ENCODE measurements at regions not wholly inside any gene's neighbourhood (a gene's known extent, or its start where the extent isn't known, plus 50 kb on each side); places are given as distances from the start of the nearest gene placed in this dataset.

GRCh38 chr10:36053775-36054174 lies 411.7 kb upstream of the FZD8 start:
- no peak for DNase-seq (ENCODE audit: low read depth, low spot score)

- no peak for DNase-seq (ENCODE audit: low read depth, low spot score)
Observed at GRCh38 chr10:36053271-36053670, 411.2 kb upstream of the FZD8 start.

GRCh38 chr10:36051500-36051991 lies 409.4 kb upstream of the FZD8 start:
- DNase-seq (ENCODE audit: low read depth, low spot score), result no peak

- DNase-seq (ENCODE audit: low read depth, low spot score), result no peak
Observed at GRCh38 chr10:36050763-36051499, 408.8 kb upstream of the FZD8 start.

- DNase-seq (ENCODE audit: low read depth, low spot score), result no peak
Observed at GRCh38 chr10:36048780-36049179, 406.7 kb upstream of the FZD8 start.

GRCh38 chr10:36048236-36048635 lies 406.1 kb upstream of the FZD8 start:
- no peak for DNase-seq (ENCODE audit: low read depth, low spot score)

- DNase-seq (ENCODE audit: low read depth, low spot score), result no peak
Observed at GRCh38 chr10:36042135-36042534, 400.0 kb upstream of the FZD8 start.

GRCh38 chr10:36038316-36038955 lies 396.3 kb upstream of the FZD8 start:
- DNase-seq (ENCODE audit: low read depth, low spot score), result no peak

- DNase-seq (ENCODE audit: low read depth, low spot score), result no peak
Observed at GRCh38 chr10:36036137-36036536, 394.0 kb upstream of the FZD8 start.

- DNase-seq (ENCODE audit: low read depth, low spot score), result no peak
Observed at GRCh38 chr10:36033808-36034207, 391.7 kb upstream of the FZD8 start.

- no peak for DNase-seq (ENCODE audit: low read depth, low spot score)
Observed at GRCh38 chr10:36030516-36030915, 388.4 kb upstream of the FZD8 start.

GRCh38 chr10:36026656-36027390 lies 384.7 kb upstream of the FZD8 start:
- DNase-seq (ENCODE audit: low read depth, low spot score), result no peak

- DNase-seq (ENCODE audit: low read depth, low spot score), result no peak
Observed at GRCh38 chr10:36026081-36026480, 384.0 kb upstream of the FZD8 start.

- no peak for DNase-seq (ENCODE audit: low read depth, low spot score)
Observed at GRCh38 chr10:36023939-36024338, 381.8 kb upstream of the FZD8 start.

GRCh38 chr10:36021096-36021495 lies 379.0 kb upstream of the FZD8 start:
- DNase-seq (ENCODE audit: low read depth, low spot score), result no peak

- DNase-seq (ENCODE audit: low read depth, low spot score), result no peak
Observed at GRCh38 chr10:36019749-36020148, 377.7 kb upstream of the FZD8 start.

- no peak for DNase-seq (ENCODE audit: low read depth, low spot score)
Observed at GRCh38 chr10:36018996-36019395, 376.9 kb upstream of the FZD8 start.

- no peak for DNase-seq (ENCODE audit: low read depth, low spot score)
Observed at GRCh38 chr10:36017137-36017536, 375.0 kb upstream of the FZD8 start.

- DNase-seq (ENCODE audit: low read depth, low spot score), result no peak
Observed at GRCh38 chr10:36007369-36007768, 365.3 kb upstream of the FZD8 start.

- DNase-seq (ENCODE audit: low read depth, low spot score), result no peak
Observed at GRCh38 chr10:36003688-36004087, 361.6 kb upstream of the FZD8 start.

GRCh38 chr10:36003031-36003600 lies 361.0 kb upstream of the FZD8 start:
- DNase-seq (ENCODE audit: low read depth, low spot score), result no peak

- no peak for DNase-seq (ENCODE audit: low read depth, low spot score)
Observed at GRCh38 chr10:36002445-36002844, 360.3 kb upstream of the FZD8 start.

Measured in brain pericyte (primary cell).